Upper lobe of left lung (tissue), 6 donors: ENCODE measurements at regions not wholly inside any gene's neighbourhood (a gene's known extent, or its start where the extent isn't known, plus 50 kb on each side); places are given as distances from the start of the nearest gene placed in this dataset.

Experiments used
- ATAC-seq, 2 donors: fragments of 200-7000 bp; cut with Tn5 transposase; one replicate each; pipeline ENCODE4 v1.9.1; 2022; ENCODE audit warnings: mild to moderate bottlenecking in 2 of 2, moderate library complexity in 2 of 2; ENCODE audit not compliant: low FRiP score in 2 of 2
- DNase-seq, 2 donors: peaks; one replicate each; pipeline ENCODE4 v3.0.0-alpha.2; 2019 to 2020
- H3K27ac ChIP-seq, 4 donors: fragments of 200-600 bp; sonication (generic); one replicate each; pipeline ENCODE4 v1.5.1; 2016 to 2019
- H3K27me3 ChIP-seq, 4 donors: fragments of 200-600 bp; sonication (generic); one replicate each; pipeline ENCODE4 v1.5.1; 2017 to 2019
- H3K36me3 ChIP-seq, 4 donors: fragments of 200-600 bp; sonication (generic); one replicate each; pipeline ENCODE4 v1.5.1; 2016 to 2019
- H3K4me1 ChIP-seq, 4 donors: fragments of 200-600 bp; sonication (generic); one replicate each; pipeline ENCODE4 v1.5.1; 2018 to 2019
- H3K4me3 ChIP-seq, 4 donors: fragments of 200-600 bp; sonication (generic); one replicate each; pipeline ENCODE4 v1.5.1; 2017 to 2019; ENCODE audit warnings: mild to moderate bottlenecking in 2 of 4, moderate library complexity in 1 of 4
- H3K9me3 ChIP-seq, 4 donors: fragments of 200-600 bp; sonication (generic); one replicate each; pipeline ENCODE4 v1.5.1; 2018 to 2019
- EP300 ChIP-seq, 4 donors: sonication (generic); formaldehyde crosslinking; IDR thresholded peaks; one replicate each; pipeline ENCODE4 v1.5.1; 2017; ENCODE audit warnings: antibody characterized with exemption in 4 of 4, control low read depth in 2 of 4
- POLR2A ChIP-seq, 4 donors: fragments of 450-650 bp; IDR thresholded peaks; one replicate each; pipeline ENCODE4 v1.5.1; 2016 to 2017; ENCODE audit warnings: antibody characterized with exemption in 4 of 4, mild to moderate bottlenecking in 2 of 4
- POLR2AphosphoS5 ChIP-seq, 2 donors: sonication (generic); formaldehyde crosslinking; IDR thresholded peaks; one replicate each; pipeline ENCODE4 v1.5.1; 2017; ENCODE audit warnings: antibody characterized with exemption in 2 of 2
- WGBS, 2 donors: methylation state at CpG; one replicate each; pipeline ENCODE4 v1.1.5; 2017 to 2018; 5-methylcytosine and 5-hydroxymethylcytosine counted together
- TF ChIP-seq, protein P1 (sequence below), 6 experiments: fragments of 450-650 bp in 4 of 6; fragments of 200-600 bp in 2 of 6; sonication (generic) in 2 of 6; IDR thresholded peaks; one replicate each; pipeline ENCODE4 v1.5.1; 2016 to 2019; ENCODE audit warnings: antibody characterized with exemption in 6 of 6
- donor health status: DM: no; HTN: no; CAD: no; lungs with moderate emphysema.
- donor health status: DM: no; HTN: yes; CAD: no; lungs with severe emphysema.

DNA sequence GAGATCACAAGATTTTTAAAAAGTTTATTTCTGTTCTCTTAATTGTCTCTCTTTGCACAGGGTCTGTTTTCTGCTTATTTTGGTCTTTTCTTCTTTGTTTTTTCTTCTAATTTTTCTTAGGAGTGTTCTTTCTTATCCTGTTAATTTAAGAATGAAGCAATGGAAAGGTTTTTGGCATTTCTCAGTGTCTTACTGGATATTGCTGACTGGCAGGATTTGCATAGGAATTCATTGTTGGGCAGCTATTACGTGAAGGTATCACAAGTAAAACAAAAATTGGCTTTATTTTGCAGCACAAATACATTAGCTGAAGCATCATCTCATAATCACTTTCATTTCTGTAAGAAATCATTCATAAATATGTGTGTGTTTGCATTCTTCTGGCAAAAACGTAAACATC, 566.9 kb upstream of the CDH6 start:
- no peak for TF ChIP-seq POLR2AphosphoS5 (IDR thresholded peaks at IDR 0.05)
- TF ChIP-seq POLR2A (IDR thresholded peaks at IDR 0.05): no peak
- TF ChIP-seq EP300 (IDR thresholded peaks at IDR 0.05): no peak
- Histone ChIP-seq H3K4me1 (no peaks in the 10 kb centered on the region), H3K4me3 (no peak overlapping the region), H3K9me3 (no peaks in the 10 kb centered on the region), H3K36me3 (no peaks in the 10 kb centered on the region), H3K27ac (no peak overlapping the region), H3K27me3 (no peaks in the 10 kb centered on the region)
- no peak for DNase-seq
- 58 to 72% methylated on average over 2 of the region's 2 CpGs for WGBS, 2 donors
- ATAC-seq: no peak

DNA sequence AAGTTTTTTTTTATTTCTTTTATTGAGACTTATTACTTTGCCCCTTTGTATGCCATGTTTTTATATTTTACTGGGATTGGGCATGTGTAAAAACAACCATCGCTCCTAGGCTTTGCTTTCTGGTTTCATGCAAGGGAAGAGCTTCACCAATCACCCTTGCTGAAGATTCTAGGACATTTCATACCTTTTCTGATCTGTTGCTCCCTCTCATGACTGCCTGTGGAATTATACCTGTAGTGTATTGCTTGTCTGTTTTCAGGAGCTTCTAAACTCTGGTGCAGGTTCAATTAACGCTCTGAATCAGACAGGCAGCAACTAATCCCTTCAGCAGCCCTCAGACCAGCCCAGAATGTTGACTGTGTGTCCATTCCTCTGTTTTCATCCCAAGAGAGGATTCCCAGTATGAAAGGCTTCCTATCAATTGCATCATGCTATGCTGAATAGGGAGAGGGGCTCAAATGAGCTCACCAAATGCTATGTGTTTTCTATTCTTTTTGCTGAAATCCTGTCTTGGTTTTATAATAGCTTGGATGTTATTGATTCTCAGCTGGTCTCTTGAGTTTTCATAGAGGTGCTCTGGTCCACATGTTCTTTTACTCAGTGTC, 572.9 kb upstream of the CDH6 start:
- DNase-seq: no peak

DNA sequence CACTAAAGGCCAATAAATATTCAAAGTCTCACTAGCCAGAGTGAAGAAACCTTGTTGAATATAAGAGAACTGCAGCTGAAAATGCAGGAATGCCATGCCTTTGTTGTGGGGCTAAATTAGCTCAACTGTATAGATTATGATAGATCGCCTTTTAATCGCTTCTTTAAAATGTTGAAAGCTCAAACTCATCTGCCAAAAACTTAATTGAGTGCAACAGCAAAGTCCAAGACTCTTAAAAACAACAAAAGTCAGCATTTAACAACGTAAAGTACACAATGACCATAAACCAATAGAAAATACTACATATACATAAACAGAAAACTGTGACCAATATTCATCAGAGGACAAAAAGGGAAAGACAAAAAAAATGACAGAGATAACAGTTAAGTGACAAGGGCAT, 585.0 kb upstream of the CDH6 start:
- ATAC-seq (no peak), DNase-seq (no peak)
- H3K36me3 ChIP-seq: no peaks in the 10 kb centered on the region
- H3K9me3 ChIP-seq: no peaks in the 10 kb centered on the region
- no peaks in the 10 kb centered on the region for H3K27me3 ChIP-seq
- H3K4me1 ChIP-seq: no peaks in the 10 kb centered on the region
- 75 to 80% methylated on average over 3 of the region's 3 CpGs for WGBS, 2 donors
- H3K27ac ChIP-seq: no peak overlapping the region
- TF ChIP-seq, protein P1, sequence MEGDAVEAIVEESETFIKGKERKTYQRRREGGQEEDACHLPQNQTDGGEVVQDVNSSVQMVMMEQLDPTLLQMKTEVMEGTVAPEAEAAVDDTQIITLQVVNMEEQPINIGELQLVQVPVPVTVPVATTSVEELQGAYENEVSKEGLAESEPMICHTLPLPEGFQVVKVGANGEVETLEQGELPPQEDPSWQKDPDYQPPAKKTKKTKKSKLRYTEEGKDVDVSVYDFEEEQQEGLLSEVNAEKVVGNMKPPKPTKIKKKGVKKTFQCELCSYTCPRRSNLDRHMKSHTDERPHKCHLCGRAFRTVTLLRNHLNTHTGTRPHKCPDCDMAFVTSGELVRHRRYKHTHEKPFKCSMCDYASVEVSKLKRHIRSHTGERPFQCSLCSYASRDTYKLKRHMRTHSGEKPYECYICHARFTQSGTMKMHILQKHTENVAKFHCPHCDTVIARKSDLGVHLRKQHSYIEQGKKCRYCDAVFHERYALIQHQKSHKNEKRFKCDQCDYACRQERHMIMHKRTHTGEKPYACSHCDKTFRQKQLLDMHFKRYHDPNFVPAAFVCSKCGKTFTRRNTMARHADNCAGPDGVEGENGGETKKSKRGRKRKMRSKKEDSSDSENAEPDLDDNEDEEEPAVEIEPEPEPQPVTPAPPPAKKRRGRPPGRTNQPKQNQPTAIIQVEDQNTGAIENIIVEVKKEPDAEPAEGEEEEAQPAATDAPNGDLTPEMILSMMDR (IDR thresholded peaks at IDR 0.05): no peak
- TF ChIP-seq EP300 (IDR thresholded peaks at IDR 0.05) (no peak), POLR2A (IDR thresholded peaks at IDR 0.05) (no peak), POLR2AphosphoS5 (IDR thresholded peaks at IDR 0.05) (no peak)
- H3K4me3 ChIP-seq: no peak overlapping the region

More for the DNA sequence above, 572.9 kb upstream of the CDH6 start:
- H3K27ac ChIP-seq: no peak overlapping the region
- H3K4me1 ChIP-seq: no peaks in the 10 kb centered on the region
- no peak for ATAC-seq
- H3K9me3 ChIP-seq: peaks cover 0 to 6% (median 0%) of the 10 kb centered on the region in 4 donors
- H3K4me3 ChIP-seq: no peak overlapping the region
- no peaks in the 10 kb centered on the region for H3K27me3 ChIP-seq
- TF ChIP-seq POLR2A (IDR thresholded peaks at IDR 0.05): no peak
- no peak for TF ChIP-seq EP300 (IDR thresholded peaks at IDR 0.05)
- no peak for TF ChIP-seq POLR2AphosphoS5 (IDR thresholded peaks at IDR 0.05)
- TF ChIP-seq, protein P1 (IDR thresholded peaks at IDR 0.05): no peak
- 73 to 80% methylated on average over 2 of the region's 2 CpGs for WGBS, 2 donors
- H3K36me3 ChIP-seq: no peaks in the 10 kb centered on the region

DNA sequence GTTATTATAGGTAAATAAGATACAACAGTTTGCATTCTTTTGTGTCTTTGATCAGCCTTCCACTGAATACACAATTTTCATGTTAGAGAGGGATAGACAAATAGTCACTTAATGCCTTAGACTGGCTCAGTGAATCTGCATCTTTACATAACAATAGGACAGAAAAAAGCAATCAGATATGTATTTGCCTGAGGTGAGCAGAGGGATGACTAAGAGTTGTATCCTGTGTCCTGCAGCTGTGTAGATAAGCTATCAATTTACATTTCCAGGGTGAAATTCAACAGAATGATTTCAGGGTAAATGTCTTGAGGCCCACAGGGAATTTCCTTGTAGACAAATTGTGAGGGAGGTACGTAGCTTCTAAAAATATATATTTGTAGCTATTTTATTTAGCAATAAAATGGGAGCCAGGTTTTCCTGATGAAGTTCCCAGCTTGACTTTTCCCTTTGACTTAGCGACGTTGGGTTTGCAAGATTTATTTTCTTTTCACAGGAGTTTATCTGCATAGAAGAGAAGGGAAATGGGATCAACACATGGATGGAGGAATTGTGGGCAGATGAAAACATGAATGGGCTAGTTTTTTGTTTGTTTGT, 586.1 kb upstream of the CDH6 start:
- no peak overlapping the region for H3K27ac ChIP-seq
- no peaks in the 10 kb centered on the region for H3K9me3 ChIP-seq
- 52 to 64% methylated on average over 3 of the region's 3 CpGs for WGBS, 2 donors
- ATAC-seq (no peak), DNase-seq (no peak)
- no peaks in the 10 kb centered on the region for H3K27me3 ChIP-seq
- no peaks in the 10 kb centered on the region for H3K4me1 ChIP-seq
- no peak overlapping the region for H3K4me3 ChIP-seq
- TF ChIP-seq, protein P1 (IDR thresholded peaks at IDR 0.05): no peak
- TF ChIP-seq EP300 (IDR thresholded peaks at IDR 0.05) (no peak), POLR2A (IDR thresholded peaks at IDR 0.05) (no peak), POLR2AphosphoS5 (IDR thresholded peaks at IDR 0.05) (no peak)
- no peaks in the 10 kb centered on the region for H3K36me3 ChIP-seq

DNA sequence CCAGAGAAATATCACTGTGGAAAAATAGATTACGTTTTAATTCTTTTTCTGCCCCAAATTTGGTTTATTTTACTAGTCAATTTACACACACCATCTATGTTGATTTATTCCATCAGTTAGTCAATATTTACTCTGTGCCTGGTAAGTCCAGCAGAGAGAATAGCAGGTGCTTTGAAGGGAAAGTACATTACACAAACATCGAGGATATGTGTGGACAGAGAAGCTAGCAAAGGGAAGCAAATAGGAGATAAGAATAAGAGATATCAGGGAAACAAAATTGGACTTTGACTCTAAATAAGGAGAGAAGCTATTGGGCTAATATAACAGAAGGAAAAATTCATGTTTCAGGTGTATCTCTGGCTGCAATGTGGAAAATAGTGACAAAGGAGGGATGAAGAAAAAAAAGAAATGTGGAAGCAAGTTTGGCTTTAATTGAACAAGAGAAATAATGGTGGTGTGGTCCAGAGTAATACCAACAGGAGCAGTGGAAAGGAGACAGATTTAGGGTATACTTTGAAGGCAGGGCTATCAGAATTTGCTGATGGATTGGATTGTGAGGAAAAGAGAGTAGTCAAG, 587.7 kb upstream of the CDH6 start:
- DNase-seq (no peak), ATAC-seq (no peak)
- 56 to 60% methylated on average over 2 of the region's 2 CpGs for WGBS, 2 donors
- Histone ChIP-seq H3K36me3 (no peaks in the 10 kb centered on the region), H3K9me3 (no peaks in the 10 kb centered on the region), H3K4me1 (no peaks in the 10 kb centered on the region), H3K27ac (no peak overlapping the region), H3K27me3 (no peaks in the 10 kb centered on the region), H3K4me3 (no peak overlapping the region)
- TF ChIP-seq POLR2AphosphoS5 (IDR thresholded peaks at IDR 0.05) (no peak), POLR2A (IDR thresholded peaks at IDR 0.05) (no peak), EP300 (IDR thresholded peaks at IDR 0.05) (no peak)
- TF ChIP-seq, protein P1 (IDR thresholded peaks at IDR 0.05): no peak
